NCI-H1105 treated with DMSO at 0.1 percent for 48 hours (cell line): ENCODE measurements at regions not wholly inside any gene's neighbourhood (a gene's known extent, or its start where the extent isn't known, plus 50 kb on each side); places are given as distances from the start of the nearest gene placed in this dataset.
A peak's percentile ranks its signal among the peaks of the same experiment; 100 is the strongest.

Experiments used
- DNase-seq: peaks from one replicate; lab custom pipeline; 2025; lab: John Stamatoyannopoulos, UW

- no peak for DNase-seq
Measured at GRCh38 chr18:68354176-68354575, 360.7 kb downstream of the TMX3 start.

GRCh38 chr18:68342039-68342659 is 372.8 kb downstream of the TMX3 start:
- no peak for DNase-seq

GRCh38 chr18:68340606-68341005 is 374.3 kb downstream of the TMX3 start:
- no peak for DNase-seq

- DNase-seq = no peak
Measured at GRCh38 chr18:68330658-68331057, 384.2 kb downstream of the TMX3 start.

GRCh38 chr18:68323921-68324320 is 391.0 kb downstream of the TMX3 start:
- no peak for DNase-seq

- no peak for DNase-seq
Measured at GRCh38 chr18:68316636-68317035, 398.3 kb downstream of the TMX3 start.

GRCh38 chr18:68314403-68314802 is 400.5 kb downstream of the TMX3 start:
- DNase-seq = no peak

- no peak for DNase-seq
Measured at GRCh38 chr18:68301441-68301840, 413.5 kb downstream of the TMX3 start.

GRCh38 chr18:68299906-68300305 is 415.0 kb downstream of the TMX3 start:
- DNase-seq = no peak

GRCh38 chr18:68298330-68298729 is 416.6 kb downstream of the TMX3 start:
- DNase-seq = no peak

GRCh38 chr18:68288408-68288807 is 426.5 kb downstream of the TMX3 start:
- no peak for DNase-seq

GRCh38 chr18:68284236-68284780 is 430.6 kb downstream of the TMX3 start:
- peak; percentile 33 for DNase-seq

GRCh38 chr18:68283834-68284233 is 431.1 kb downstream of the TMX3 start:
- no peak for DNase-seq

- DNase-seq = no peak
Measured at GRCh38 chr18:68282232-68282631, 432.7 kb downstream of the TMX3 start.

- DNase-seq = no peak
Measured at GRCh38 chr18:68275616-68276015, 439.3 kb downstream of the TMX3 start.

GRCh38 chr18:68270017-68270416 is 444.9 kb downstream of the TMX3 start:
- no peak for DNase-seq

GRCh38 chr18:68267583-68267982 is 447.3 kb downstream of the TMX3 start:
- DNase-seq = no peak

- no peak for DNase-seq
Measured at GRCh38 chr18:68263481-68263880, 451.4 kb downstream of the TMX3 start.

- no peak for DNase-seq
Measured at GRCh38 chr18:68262690-68263294, 452.1 kb downstream of the TMX3 start.

- no peak for DNase-seq
Measured at GRCh38 chr18:68256418-68257067, 458.4 kb downstream of the TMX3 start.

GRCh38 chr18:68244786-68245185 is 470.1 kb downstream of the TMX3 start:
- DNase-seq = no peak

GRCh38 chr18:68241881-68242280 is 473.0 kb downstream of the TMX3 start:
- no peak for DNase-seq

GRCh38 chr18:68234676-68235075 is 480.2 kb downstream of the TMX3 start:
- DNase-seq = no peak
